Tibial nerve (tissue), 3 donors: ENCODE measurements at regions not wholly inside any gene's neighbourhood (a gene's known extent, or its start where the extent isn't known, plus 50 kb on each side); places are given as distances from the start of the nearest gene placed in this dataset.

Experiments used
- POLR2A ChIP-seq, 2 donors: fragments of 450-650 bp; IDR thresholded peaks; one replicate each; pipeline ENCODE4 v1.6.1; 2017; ENCODE audit warnings: antibody characterized with exemption in 2 of 2, mild to moderate bottlenecking in 2 of 2, moderate library complexity in 2 of 2
- TF ChIP-seq, protein P1 (sequence below), 5 experiments: fragments of 200-600 bp in 3 of 5; fragments of 450-650 bp in 2 of 5; sonication (generic) in 3 of 5; IDR thresholded peaks; one replicate each; pipeline ENCODE4 v1.5.1; 2016 to 2019; ENCODE audit warnings: antibody characterized with exemption in 5 of 5, mild to moderate bottlenecking in 3 of 5, moderate library complexity in 2 of 5

DNA sequence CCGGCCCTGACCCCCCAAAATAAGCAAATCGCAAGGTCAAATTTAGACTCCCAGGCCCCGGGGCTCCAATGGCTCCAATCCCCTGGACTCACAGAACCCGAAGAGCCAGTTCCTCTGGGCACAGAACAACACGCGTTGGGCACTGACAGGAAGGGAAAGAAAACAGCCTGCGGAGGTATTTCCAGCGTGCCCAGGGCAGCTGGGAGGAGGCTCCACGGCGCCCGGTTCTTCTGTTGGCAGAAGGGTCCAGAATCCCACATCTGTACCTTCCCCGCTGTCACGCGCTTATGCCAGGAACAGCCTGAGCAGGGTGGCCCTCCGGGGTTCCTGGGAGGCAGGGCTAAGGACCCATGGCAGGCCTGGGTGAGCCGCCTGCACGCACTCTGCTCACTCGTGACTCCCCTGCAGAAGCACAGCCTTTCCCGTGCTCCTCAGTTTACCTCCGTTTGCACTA lies 85.5 kb downstream of the RIPK4 start:
- TF ChIP-seq POLR2A (IDR thresholded peaks at IDR 0.05): no peak
- TF ChIP-seq, protein P1, sequence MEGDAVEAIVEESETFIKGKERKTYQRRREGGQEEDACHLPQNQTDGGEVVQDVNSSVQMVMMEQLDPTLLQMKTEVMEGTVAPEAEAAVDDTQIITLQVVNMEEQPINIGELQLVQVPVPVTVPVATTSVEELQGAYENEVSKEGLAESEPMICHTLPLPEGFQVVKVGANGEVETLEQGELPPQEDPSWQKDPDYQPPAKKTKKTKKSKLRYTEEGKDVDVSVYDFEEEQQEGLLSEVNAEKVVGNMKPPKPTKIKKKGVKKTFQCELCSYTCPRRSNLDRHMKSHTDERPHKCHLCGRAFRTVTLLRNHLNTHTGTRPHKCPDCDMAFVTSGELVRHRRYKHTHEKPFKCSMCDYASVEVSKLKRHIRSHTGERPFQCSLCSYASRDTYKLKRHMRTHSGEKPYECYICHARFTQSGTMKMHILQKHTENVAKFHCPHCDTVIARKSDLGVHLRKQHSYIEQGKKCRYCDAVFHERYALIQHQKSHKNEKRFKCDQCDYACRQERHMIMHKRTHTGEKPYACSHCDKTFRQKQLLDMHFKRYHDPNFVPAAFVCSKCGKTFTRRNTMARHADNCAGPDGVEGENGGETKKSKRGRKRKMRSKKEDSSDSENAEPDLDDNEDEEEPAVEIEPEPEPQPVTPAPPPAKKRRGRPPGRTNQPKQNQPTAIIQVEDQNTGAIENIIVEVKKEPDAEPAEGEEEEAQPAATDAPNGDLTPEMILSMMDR (IDR thresholded peaks at IDR 0.05): no peak
